ENCODE measurements at regions not wholly inside any gene's neighbourhood (a gene's known extent, or its start where the extent isn't known, plus 50 kb on each side); places are given as distances from the start of the nearest gene placed in this dataset.
"Not testable (repeated sequence)": the region's sequence is repeated elsewhere in the genome, so short reads cannot be mapped to it uniquely, and the experiment has no call there.

GRCh38 chr11:97754976-97755375 lies 1265.8 kb upstream of the CNTN5 start:
- no peak for DNase-seq (ENCODE audit: low spot score)

- DNase-seq (ENCODE audit: low spot score): no peak
These were observed 1264.0 kb upstream of the CNTN5 start for GRCh38 chr11:97756571-97757335.

DNA sequence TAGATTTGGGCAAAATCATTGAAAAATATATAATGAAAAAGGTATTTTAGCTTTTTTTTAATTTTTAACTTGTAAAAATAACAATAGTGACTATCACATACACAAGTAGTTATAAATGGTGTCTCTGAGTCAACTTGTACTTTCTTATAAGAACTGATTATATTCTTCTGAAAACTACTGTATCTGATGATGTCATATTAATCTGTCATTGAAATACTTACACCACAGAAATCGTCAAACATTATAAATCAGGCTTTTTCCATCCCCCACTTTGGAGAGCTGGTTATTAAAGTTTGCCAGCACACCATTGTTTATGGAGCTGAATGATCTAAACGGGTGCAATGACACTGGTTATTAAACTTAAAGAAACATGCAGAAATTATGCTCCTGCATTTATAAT lies 1259.6 kb upstream of the CNTN5 start:
- no peak for DNase-seq (ENCODE audit: low spot score)

- DNase-seq (ENCODE audit: low spot score): no peak
These were observed 1256.6 kb upstream of the CNTN5 start for GRCh38 chr11:97764193-97764592.

- no peak for DNase-seq (ENCODE audit: low spot score)
These were observed 1256.1 kb upstream of the CNTN5 start for GRCh38 chr11:97764605-97765004.

DNA sequence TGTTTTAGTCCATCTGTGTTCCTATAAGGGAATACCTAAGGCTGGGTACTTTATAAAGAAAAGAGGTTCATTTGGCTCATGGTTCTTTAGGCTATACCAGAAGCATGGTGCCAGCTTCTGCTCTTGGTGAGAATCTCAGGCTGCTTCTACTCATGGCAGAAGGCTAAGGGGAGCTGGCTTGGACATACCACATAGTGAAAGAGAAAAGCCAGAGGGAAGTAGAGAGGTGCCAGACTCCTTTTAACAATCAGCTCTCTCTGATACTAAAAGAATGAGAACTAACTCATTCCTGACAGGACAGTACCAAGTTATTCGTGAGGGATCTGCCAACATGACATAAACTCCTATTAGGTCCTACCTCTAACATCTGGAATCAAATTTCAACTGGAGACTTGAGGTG lies 1250.2 kb upstream of the CNTN5 start:
- no peak for DNase-seq (ENCODE audit: low spot score)

GRCh38 chr11:97772705-97773104 lies 1248.0 kb upstream of the CNTN5 start:
- no peak for DNase-seq (ENCODE audit: low spot score)

- DNase-seq (ENCODE audit: low spot score): not testable (repeated sequence)
These were observed 1236.4 kb upstream of the CNTN5 start for GRCh38 chr11:97784388-97784787.

DNA sequence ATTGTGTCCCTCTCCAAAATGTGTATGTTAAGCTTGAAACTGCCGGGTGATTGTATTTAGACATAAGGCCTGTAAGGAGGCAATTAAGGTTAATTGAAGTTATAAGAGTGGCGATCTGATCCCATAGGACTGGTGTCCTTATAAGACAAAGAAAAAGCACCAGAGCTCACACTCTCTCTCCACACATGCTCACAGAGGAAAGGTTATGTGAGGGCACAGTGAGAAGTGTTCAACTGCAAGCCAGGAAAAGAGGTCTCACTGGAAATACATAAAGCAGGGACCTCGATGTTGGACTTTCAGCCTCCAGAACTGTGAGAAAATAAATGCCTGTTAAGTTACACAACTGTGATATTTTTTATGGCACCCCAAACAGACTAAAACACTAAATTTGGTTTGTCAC lies 1233.8 kb upstream of the CNTN5 start:
- no peak for DNase-seq (ENCODE audit: low spot score)

DNA sequence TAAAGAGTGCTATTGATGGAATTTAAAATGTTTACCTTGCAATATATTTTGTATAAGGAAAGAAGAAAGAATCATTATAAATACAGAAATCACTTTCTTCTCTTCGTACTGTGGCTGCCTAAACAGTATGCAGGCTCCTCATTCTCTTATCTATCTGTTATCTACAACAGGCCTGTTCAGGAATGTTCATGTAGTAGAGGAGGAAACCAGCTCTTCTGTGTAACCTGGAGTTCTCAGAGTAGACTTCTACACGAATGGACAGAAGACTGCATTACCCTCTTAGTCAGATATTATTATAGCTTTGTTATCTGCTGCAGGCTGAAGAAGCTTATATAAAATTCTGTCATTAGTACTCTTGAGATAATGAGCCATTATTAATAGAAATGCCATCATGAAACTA lies 1225.9 kb upstream of the CNTN5 start:
- no peak for DNase-seq (ENCODE audit: low spot score)

GRCh38 chr11:97800891-97801290 lies 1219.9 kb upstream of the CNTN5 start:
- DNase-seq (ENCODE audit: low spot score): no peak

- no peak for DNase-seq (ENCODE audit: low spot score)
These were observed 1206.3 kb upstream of the CNTN5 start for GRCh38 chr11:97814325-97814959.

DNA sequence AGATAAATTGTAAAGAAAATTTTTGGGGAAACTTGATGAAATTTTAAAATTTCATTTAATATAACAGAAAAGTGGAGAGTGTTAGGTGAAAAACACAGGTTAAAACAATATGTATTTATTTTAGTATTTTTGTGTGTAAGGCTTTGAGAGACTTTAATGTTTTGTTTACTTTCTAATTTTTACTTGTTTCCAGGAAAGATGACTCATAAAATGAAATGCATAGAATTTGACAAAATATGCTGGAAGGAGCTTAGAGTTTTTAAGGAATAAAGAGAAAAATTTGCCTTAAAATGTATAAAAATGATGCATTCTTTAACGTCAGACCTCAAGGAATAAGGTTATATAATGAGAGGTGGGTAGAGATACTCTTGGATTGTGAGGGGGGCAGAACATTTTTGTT lies 1205.1 kb upstream of the CNTN5 start:
- no peak for DNase-seq (ENCODE audit: low spot score)

- DNase-seq (ENCODE audit: low spot score): no peak
These were observed 1188.3 kb upstream of the CNTN5 start for GRCh38 chr11:97832451-97832850.

GRCh38 chr11:97833412-97833811 lies 1187.3 kb upstream of the CNTN5 start:
- no peak for DNase-seq (ENCODE audit: low spot score)

- DNase-seq (ENCODE audit: low spot score): no peak
These were observed 1176.7 kb upstream of the CNTN5 start for GRCh38 chr11:97844016-97844415.

GRCh38 chr11:97847730-97848129 lies 1173.0 kb upstream of the CNTN5 start:
- DNase-seq (ENCODE audit: low spot score): no peak

DNA sequence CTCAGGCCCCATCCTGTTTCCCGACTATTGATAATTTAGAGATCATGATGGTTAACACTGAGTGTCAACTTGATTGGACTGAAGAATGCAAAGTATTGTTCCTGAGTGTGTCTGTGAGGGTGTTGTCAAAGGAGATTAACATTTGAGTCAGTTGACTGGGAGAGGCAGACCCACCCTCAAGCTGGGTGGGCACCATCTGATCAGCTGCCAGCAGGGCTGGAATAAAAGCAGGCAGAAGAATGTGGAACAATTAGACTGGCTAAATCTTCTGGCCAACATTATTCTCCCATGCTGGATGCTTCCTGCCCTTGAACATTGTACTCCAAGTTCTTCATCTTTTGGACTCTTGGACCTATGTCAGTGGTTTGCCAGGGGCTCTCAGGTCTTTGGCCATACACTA lies 1170.0 kb upstream of the CNTN5 start:
- no peak for DNase-seq (ENCODE audit: low spot score)

- no peak for DNase-seq (ENCODE audit: low spot score)
These were observed 1166.4 kb upstream of the CNTN5 start for GRCh38 chr11:97854357-97854756.

DNA sequence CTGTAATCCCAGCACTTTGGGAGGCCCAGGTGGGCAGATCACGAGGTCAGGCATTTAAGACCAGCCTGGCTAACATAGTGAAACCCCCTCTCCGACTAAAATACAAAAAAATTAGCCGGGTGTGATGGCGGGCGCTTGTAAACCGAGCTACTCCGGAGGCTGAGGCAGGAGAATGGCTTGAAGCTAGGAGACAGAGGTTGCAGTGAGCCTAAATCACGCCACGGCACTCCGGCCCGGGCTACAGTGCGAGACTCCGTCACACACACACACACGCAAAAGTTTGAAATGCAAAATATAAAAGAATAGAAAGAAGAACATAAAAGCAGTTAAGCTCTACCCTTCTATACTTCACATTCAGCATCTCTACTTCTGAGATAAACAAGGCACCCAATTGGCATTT lies 1165.9 kb upstream of the CNTN5 start:
- DNase-seq (ENCODE audit: low spot score): no peak

- DNase-seq (ENCODE audit: low spot score): no peak
These were observed 1164.1 kb upstream of the CNTN5 start for GRCh38 chr11:97856666-97857065.

DNA sequence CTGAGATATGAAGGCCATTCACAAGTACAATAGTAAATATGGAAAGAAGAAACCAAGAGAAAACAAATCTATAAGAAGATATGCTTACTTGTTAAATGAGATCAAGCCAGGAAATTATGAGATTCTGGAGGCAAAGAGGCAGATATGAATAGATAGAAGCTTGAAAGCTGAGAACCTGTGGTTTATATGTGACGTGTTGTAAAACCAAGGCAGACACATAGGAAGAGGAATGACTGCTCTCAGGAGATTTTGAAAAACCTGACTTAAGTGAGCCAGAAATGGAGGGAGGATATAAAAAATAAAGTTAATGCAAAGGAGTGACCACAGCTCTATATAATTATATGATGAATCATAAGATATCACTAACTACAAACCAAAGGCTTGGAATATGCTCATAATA lies 1160.5 kb upstream of the CNTN5 start:
- no peak for DNase-seq (ENCODE audit: low spot score)

DNA sequence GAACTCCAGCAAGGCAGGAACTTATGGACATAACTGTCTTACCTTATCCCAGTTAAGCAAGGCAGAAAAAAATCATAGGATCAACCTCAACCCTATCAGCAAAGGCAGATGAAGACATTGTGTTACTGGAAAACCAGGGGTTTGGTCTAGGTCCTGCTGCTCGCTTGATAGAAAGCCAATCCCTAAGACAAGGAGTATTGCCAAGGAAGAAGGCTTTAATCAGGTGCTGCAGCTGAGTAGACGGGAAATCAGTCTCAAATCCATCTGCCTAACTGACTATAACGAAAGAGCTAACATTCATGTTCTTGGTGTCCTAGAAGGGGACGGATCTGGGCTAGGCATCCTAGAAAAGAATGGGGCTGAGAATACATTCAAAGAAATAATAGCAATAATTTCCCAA lies 1158.7 kb upstream of the CNTN5 start:
- DNase-seq (ENCODE audit: low spot score): no peak

All from mucosa of gallbladder (tissue), 1 donor.